B cell (primary cell): ENCODE measurements at regions not wholly inside any gene's neighbourhood (a gene's known extent, or its start where the extent isn't known, plus 50 kb on each side); places are given as distances from the start of the nearest gene placed in this dataset.

Experiments
- ATAC-seq: fragments of 200-7000 bp; cut with Tn5 transposase; one replicate; pipeline ENCODE4 v1.10.0; 2021; ENCODE audit warnings: low read depth, mild to moderate bottlenecking, moderate number of reproducible peaks, moderate library complexity
- CTCF ChIA-PET: fragments of 350-600 bp; sonication (Branson Sonifier 250); formaldehyde crosslinking; loops from one replicate; lab custom pipeline; 2021; ENCODE audit warnings: antibody characterized with exemption, inconsistent platforms; lab: Charles Lee
- POLR2A ChIA-PET: fragments of 350-600 bp; sonication (Branson Sonifier 250); formaldehyde crosslinking; loops from one replicate; lab custom pipeline; 2021; ENCODE audit warnings: antibody characterized with exemption; lab: Charles Lee
- DNase-seq: peaks from one replicate; pipeline ENCODE4 v3.0.0; 2013
- H2AFZ ChIP-seq: 2 replicates; pipeline ENCODE4 v1.6.1; 2012; ENCODE audit warnings: mild to moderate bottlenecking, low read depth, low read length; ENCODE audit not compliant: insufficient read depth, poor library complexity, severe bottlenecking
- H3K27ac ChIP-seq, 2 donors: 1 replicate in 1 of 2; 2 replicates in 1 of 2; pipeline ENCODE4 v1.5.1; 2012 to 2013; ENCODE audit warnings: low read length in 2 of 2, mild to moderate bottlenecking in 2 of 2, moderate library complexity in 1 of 2
- H3K27me3 ChIP-seq, 4 experiments: fragments of 200-600 bp in 1 of 4; sonication (generic) in 1 of 4; replicated peaks in 1 of 4; 1 replicate in 2 of 4; 2 replicates in 2 of 4; pipeline versions ENCODE4 v1.6.1 to v1.7.0; 2013 to 2016; ENCODE audit warnings: low read length in 3 of 4, mild to moderate bottlenecking in 2 of 4, mixed read lengths in 1 of 4, moderate library complexity in 1 of 4; ENCODE audit not compliant: insufficient read depth in 4 of 4, control insufficient read depth in 3 of 4; ENCODE audit errors: control extremely low read depth in 1 of 4
- H3K36me3 ChIP-seq, 2 experiments: replicated peaks in 1 of 2; 1 replicate in 1 of 2; 2 replicates in 1 of 2; pipeline versions ENCODE4 v1.6.1 to v1.7.1; 2013; ENCODE audit warnings: low read length in 1 of 2; ENCODE audit not compliant: insufficient read depth in 2 of 2, control insufficient read depth in 1 of 2; ENCODE audit errors: control extremely low read depth in 1 of 2, extremely low read depth in 1 of 2
- H3K4me1 ChIP-seq, 2 donors: fragments of 200-600 bp in 1 of 2; sonication (generic) in 1 of 2; 1 replicate in 1 of 2; 2 replicates in 1 of 2; pipeline versions ENCODE4 v1.5.1 to v1.6.1; 2013 to 2017; ENCODE audit warnings: low read length in 2 of 2; ENCODE audit not compliant: control insufficient read depth in 2 of 2, insufficient read depth in 2 of 2
- H3K4me2 ChIP-seq: replicated peaks from 2 replicates; pipeline ENCODE3; 2012; ENCODE audit warnings: mild to moderate bottlenecking, low read depth, low read length; ENCODE audit not compliant: poor library complexity, severe bottlenecking
- H3K4me3 ChIP-seq, 5 experiments: fragments of 200-600 bp in 1 of 5; sonication (generic) in 1 of 5; 1 replicate in 3 of 5; 2 replicates in 2 of 5; pipeline versions ENCODE4 v1.5.1 to v1.7.0; 2011 to 2016; ENCODE audit warnings: low read length in 4 of 5, mild to moderate bottlenecking in 4 of 5, low read depth in 2 of 5, control low read depth in 1 of 5, moderate library complexity in 1 of 5; ENCODE audit not compliant: insufficient read depth in 1 of 5; ENCODE audit errors: control extremely low read depth in 1 of 5, extremely low read depth in 1 of 5
- H3K79me2 ChIP-seq: fragments of 200-600 bp; sonication (generic); one replicate; pipeline ENCODE4 v1.6.0; 2016; ENCODE audit warnings: low read length; ENCODE audit not compliant: control insufficient read depth, insufficient read depth
- H3K9ac ChIP-seq: fragments of 200-600 bp; sonication (generic); 2 replicates; pipeline ENCODE4 v1.6.1; 2017; ENCODE audit warnings: mild to moderate bottlenecking, low read length, moderate library complexity
- H3K9me3 ChIP-seq, 3 donors: one replicate each; pipeline versions ENCODE4 v1.6.1 to v1.7.1; 2013; ENCODE audit warnings: low read length in 2 of 3; ENCODE audit not compliant: control insufficient read depth in 2 of 3, insufficient read depth in 1 of 3; ENCODE audit errors: control extremely low read depth in 1 of 3
- H4K20me1 ChIP-seq: 2 replicates; pipeline ENCODE4 v1.6.0; 2012; ENCODE audit warnings: mild to moderate bottlenecking, low read length; ENCODE audit not compliant: insufficient read depth, control insufficient read depth, poor library complexity, severe bottlenecking
- H3K27ac Mint-ChIP-seq: one replicate; pipeline ENCODE4 v1.8.0; 2021; ENCODE audit warnings: mixed read lengths
- H3K27me3 Mint-ChIP-seq: one replicate; pipeline ENCODE4 v1.8.0; 2021; ENCODE audit warnings: mixed read lengths
- H3K4me1 Mint-ChIP-seq: one replicate; pipeline ENCODE4 v1.8.0; 2021; ENCODE audit warnings: mixed read lengths
- H3K4me3 Mint-ChIP-seq: one replicate; pipeline ENCODE4 v1.8.0; 2021; ENCODE audit warnings: mixed read lengths
- H3K9me3 Mint-ChIP-seq: one replicate; pipeline ENCODE4 v1.8.0; 2022; ENCODE audit warnings: mixed read lengths; ENCODE audit not compliant: insufficient read depth
- CTCF ChIP-seq: fragments of 200-600 bp; IDR thresholded peaks from one replicate; pipeline ENCODE4 v1.8.0; 2022; ENCODE audit warnings: antibody characterized with exemption, mild to moderate bottlenecking
- EZH2 ChIP-seq: IDR thresholded peaks from 2 replicates; pipeline ENCODE4 v1.6.1; 2012; ENCODE audit warnings: borderline replicate concordance, low read depth, mild to moderate bottlenecking, moderate library complexity, low read length; ENCODE audit not compliant: insufficient read depth, poor library complexity, severe bottlenecking
- WGBS: methylation state at CpG from one replicate; pipeline ENCODE4 v1.1.5; 2013; ENCODE audit warnings: missing lambda C conversion rate; ENCODE audit not compliant: insufficient coverage; 5-methylcytosine and 5-hydroxymethylcytosine counted together
- intact Hi-C: fragments of 100-400 bp; cut with micrococcal nuclease; formaldehyde crosslinking; loops from one replicate; pipeline ENCODE4 v1.10.0; 2022

GRCh38 chr18:22816266-22817176, 116.6 kb upstream of the RBBP8 start:
- WGBS = 87% methylated on average over 15 of the region's 18 CpGs
- DNase-seq = no peak
- no peaks in the 10 kb centered on the region for H3K9me3 ChIP-seq
- no peak overlapping the region for H3K9ac ChIP-seq
- no peaks in the 10 kb centered on the region for H3K4me1 ChIP-seq
- Mint-ChIP-seq H3K27ac (no peak overlapping the region), H3K4me1 (no peaks in the 10 kb centered on the region), H3K27me3 (peaks cover 16% of the 10 kb centered on the region), H3K9me3 (no peaks in the 10 kb centered on the region), H3K4me3 (no peak overlapping the region)
- intact Hi-C loops = no loop called here
- TF ChIP-seq EZH2 = no peak
- no peaks in the 10 kb centered on the region for H3K36me3 ChIP-seq
- POLR2A ChIA-PET = no interaction called here
- H3K4me3 ChIP-seq = no peak overlapping the region
- no peaks in the 10 kb centered on the region for H3K79me2 ChIP-seq
- CTCF ChIA-PET = interaction anchor here (0.5 to 3.2 kb wide), 2 partner anchors 17 to 303 kb away, joined by 3 to 12 read pairs; no protein-coding TSS in a partner anchor
- ATAC-seq = no peak
- no peak overlapping the region for H3K4me2 ChIP-seq
- H2AFZ ChIP-seq = no peak overlapping the region
- H3K27me3 ChIP-seq = no peaks in the 10 kb centered on the region
- H3K27ac ChIP-seq = no peak overlapping the region
- no peaks in the 10 kb centered on the region for H4K20me1 ChIP-seq

GRCh38 chr18:22817844-22818243, 115.3 kb upstream of the RBBP8 start:
- Mint-ChIP-seq H3K9me3 (no peaks in the 10 kb centered on the region), H3K27ac (no peak overlapping the region), H3K4me3 (no peak overlapping the region), H3K4me1 (no peaks in the 10 kb centered on the region), H3K27me3 (peaks cover 6% of the 10 kb centered on the region)
- Histone ChIP-seq H3K4me3 (no peak overlapping the region), H4K20me1 (no peaks in the 10 kb centered on the region), H3K9ac (no peak overlapping the region), H3K36me3 (no peaks in the 10 kb centered on the region), H3K9me3 (no peaks in the 10 kb centered on the region), H3K4me1 (peaks cover 2 to 3% of the 10 kb centered on the region in 2 donors), H3K79me2 (no peaks in the 10 kb centered on the region), H3K27me3 (peaks cover 0 to 2% (median 0%) of the 10 kb centered on the region in 4 experiments), H3K27ac (no peak overlapping the region), H3K4me2 (no peak overlapping the region), H2AFZ (no peak overlapping the region)
- intact Hi-C loops = no loop called here
- DNase-seq = no peak
- no peak for ATAC-seq
- POLR2A ChIA-PET = no interaction called here
- TF ChIP-seq EZH2 = no peak
- TF ChIP-seq CTCF = no peak
- WGBS = 57% methylated on average over 1 of the region's 1 CpG
- CTCF ChIA-PET = interaction anchor here (1.3 to 3.2 kb wide), 2 partner anchors 18 to 594 kb away, joined by 3 to 12 read pairs; no protein-coding TSS in a partner anchor
